GM23338 (cell line): ENCODE measurements at regions not wholly inside any gene's neighbourhood (a gene's known extent, or its start where the extent isn't known, plus 50 kb on each side); places are given as distances from the start of the nearest gene placed in this dataset.

Experiments used
- CREB1 ChIP-seq: fragments of 250-450 bp; sonication (Bioruptor Pico); IDR thresholded peaks from 2 replicates; pipeline ENCODE4 v1.5.0; 2020; ENCODE audit warnings: low read depth, mild to moderate bottlenecking, moderate library complexity
- CTCF ChIP-seq, 2 experiments: fragments of 200-600 bp in 1 of 2; sonication (generic) in 1 of 2; conservative IDR thresholded peaks; 2 replicates each; pipeline versions ENCODE4 v1.5.1 to v1.6.1; 2016 to 2017; ENCODE audit warnings: antibody characterized with exemption in 2 of 2, low read depth in 2 of 2, mild to moderate bottlenecking in 2 of 2, moderate library complexity in 1 of 2
- EZH2 ChIP-seq: fragments of 200-600 bp; sonication (generic); IDR thresholded peaks from one replicate; pipeline ENCODE4 v1.8.0; 2017; ENCODE audit warnings: antibody characterized with exemption, mild to moderate bottlenecking, low read depth; ENCODE audit not compliant: unreplicated experiment
- EZH2phosphoT487 ChIP-seq: fragments of 200-600 bp; sonication (generic); IDR thresholded peaks from one replicate; pipeline ENCODE4 v1.8.1; 2018; ENCODE audit warnings: antibody characterized with exemption; ENCODE audit not compliant: unreplicated experiment
- JUNB ChIP-seq: IDR thresholded peaks from one replicate; pipeline ENCODE4 v1.6.1; 2016; ENCODE audit warnings: antibody characterized with exemption; ENCODE audit not compliant: unreplicated experiment
- POLR2AphosphoS5 ChIP-seq: IDR thresholded peaks from 2 replicates; pipeline ENCODE4 v1.6.1; 2016; ENCODE audit warnings: antibody characterized with exemption, low read depth
- REST ChIP-seq: IDR thresholded peaks from one replicate; pipeline ENCODE4 v1.6.1; 2018; ENCODE audit warnings: antibody characterized with exemption; ENCODE audit not compliant: unreplicated experiment
- STAT1 ChIP-seq: IDR thresholded peaks from one replicate; pipeline ENCODE4 v1.6.1; 2016; ENCODE audit warnings: antibody characterized with exemption; ENCODE audit not compliant: unreplicated experiment
- ZNF114 ChIP-seq: fragments of 250-450 bp; sonication (Bioruptor Pico); IDR thresholded peaks from 2 replicates; pipeline ENCODE4 v1.5.0; 2020; ENCODE audit warnings: mild to moderate bottlenecking, moderate library complexity
- TF ChIP-seq, protein P1 (sequence below): IDR thresholded peaks from 2 replicates; pipeline ENCODE4 v1.6.1; 2016; ENCODE audit warnings: antibody characterized with exemption

- TF ChIP-seq CREB1 (no peak), CTCF (conservative IDR thresholded peaks at IDR 0.05; ENCODE audit: low read depth in 2 of 2) (no peak), EZH2 (no peak), REST (no peak), EZH2phosphoT487 (no peak), JUNB (no peak), POLR2AphosphoS5 (no peak), ZNF114 (CRISPR knock-in tag) (no peak), STAT1 (no peak)
- TF ChIP-seq, protein P1, sequence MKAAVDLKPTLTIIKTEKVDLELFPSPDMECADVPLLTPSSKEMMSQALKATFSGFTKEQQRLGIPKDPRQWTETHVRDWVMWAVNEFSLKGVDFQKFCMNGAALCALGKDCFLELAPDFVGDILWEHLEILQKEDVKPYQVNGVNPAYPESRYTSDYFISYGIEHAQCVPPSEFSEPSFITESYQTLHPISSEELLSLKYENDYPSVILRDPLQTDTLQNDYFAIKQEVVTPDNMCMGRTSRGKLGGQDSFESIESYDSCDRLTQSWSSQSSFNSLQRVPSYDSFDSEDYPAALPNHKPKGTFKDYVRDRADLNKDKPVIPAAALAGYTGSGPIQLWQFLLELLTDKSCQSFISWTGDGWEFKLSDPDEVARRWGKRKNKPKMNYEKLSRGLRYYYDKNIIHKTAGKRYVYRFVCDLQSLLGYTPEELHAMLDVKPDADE, result no peak
Measured at GRCh38 chr7:118005026-118005425, 131.8 kb upstream of the CTTNBP2 start.
